HL-60 (cell line): ENCODE measurements at regions not wholly inside any gene's neighbourhood (a gene's known extent, or its start where the extent isn't known, plus 50 kb on each side); places are given as distances from the start of the nearest gene placed in this dataset.

ENCODE experiments used
- GABPA ChIP-seq: IDR thresholded peaks from 2 replicates; pipeline ENCODE4 v1.6.1; 2012; ENCODE audit warnings: low read depth
- POLR2AphosphoS5 ChIP-seq: IDR thresholded peaks from 2 replicates; pipeline ENCODE4 v1.6.1; 2012; ENCODE audit warnings: low read depth
- TF ChIP-seq, protein P1 (sequence below): IDR thresholded peaks from one replicate; pipeline ENCODE4 v1.5.1; 2011; ENCODE audit warnings: low read length, control low read depth, inconsistent platforms; ENCODE audit not compliant: insufficient read depth

DNA sequence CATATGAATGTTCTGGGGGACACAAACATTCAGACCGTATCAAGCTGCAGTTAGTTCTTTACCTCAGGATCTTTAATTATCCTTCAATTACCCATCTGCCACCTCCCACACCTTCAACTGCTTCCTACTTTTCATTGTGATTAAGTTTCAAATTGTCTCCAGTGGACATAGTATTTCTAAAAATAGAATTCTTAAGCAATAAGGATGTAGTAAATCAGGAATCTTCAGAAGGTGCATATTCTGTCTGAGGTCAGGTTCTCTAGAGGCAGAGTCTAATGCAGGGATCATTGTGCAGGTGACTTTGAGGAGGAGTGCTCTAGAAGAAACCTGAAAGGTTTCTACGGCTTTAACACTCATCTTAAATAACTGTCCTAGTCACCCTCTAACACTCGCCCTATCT, 102.6 kb upstream of the PPP2R5A start:
- TF ChIP-seq GABPA = no peak
- TF ChIP-seq, protein P1, sequence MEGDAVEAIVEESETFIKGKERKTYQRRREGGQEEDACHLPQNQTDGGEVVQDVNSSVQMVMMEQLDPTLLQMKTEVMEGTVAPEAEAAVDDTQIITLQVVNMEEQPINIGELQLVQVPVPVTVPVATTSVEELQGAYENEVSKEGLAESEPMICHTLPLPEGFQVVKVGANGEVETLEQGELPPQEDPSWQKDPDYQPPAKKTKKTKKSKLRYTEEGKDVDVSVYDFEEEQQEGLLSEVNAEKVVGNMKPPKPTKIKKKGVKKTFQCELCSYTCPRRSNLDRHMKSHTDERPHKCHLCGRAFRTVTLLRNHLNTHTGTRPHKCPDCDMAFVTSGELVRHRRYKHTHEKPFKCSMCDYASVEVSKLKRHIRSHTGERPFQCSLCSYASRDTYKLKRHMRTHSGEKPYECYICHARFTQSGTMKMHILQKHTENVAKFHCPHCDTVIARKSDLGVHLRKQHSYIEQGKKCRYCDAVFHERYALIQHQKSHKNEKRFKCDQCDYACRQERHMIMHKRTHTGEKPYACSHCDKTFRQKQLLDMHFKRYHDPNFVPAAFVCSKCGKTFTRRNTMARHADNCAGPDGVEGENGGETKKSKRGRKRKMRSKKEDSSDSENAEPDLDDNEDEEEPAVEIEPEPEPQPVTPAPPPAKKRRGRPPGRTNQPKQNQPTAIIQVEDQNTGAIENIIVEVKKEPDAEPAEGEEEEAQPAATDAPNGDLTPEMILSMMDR = no peak
- no peak for TF ChIP-seq POLR2AphosphoS5
